Skeletal muscle tissue (tissue), 3 donors: ENCODE measurements at regions not wholly inside any gene's neighbourhood (a gene's known extent, or its start where the extent isn't known, plus 50 kb on each side); places are given as distances from the start of the nearest gene placed in this dataset.

Source experiments
- H3K27ac ChIP-seq: one replicate; pipeline ENCODE4 v1.7.0; 2013; ENCODE audit warnings: mild to moderate bottlenecking, low read depth, low read length, inconsistent platforms
- H3K27me3 ChIP-seq, 3 donors: one replicate each; pipeline ENCODE4 v1.7.0; 2013; ENCODE audit warnings: low read length in 3 of 3; ENCODE audit not compliant: control insufficient read depth in 3 of 3, insufficient read depth in 3 of 3
- H3K36me3 ChIP-seq, 3 donors: one replicate each; pipeline ENCODE4 v1.7.0; 2013; ENCODE audit warnings: low read length in 3 of 3; ENCODE audit not compliant: control insufficient read depth in 3 of 3, insufficient read depth in 3 of 3
- H3K4me1 ChIP-seq, 3 donors: one replicate each; pipeline ENCODE4 v1.7.0; 2013; ENCODE audit warnings: low read length in 3 of 3, mild to moderate bottlenecking in 3 of 3; ENCODE audit not compliant: control insufficient read depth in 3 of 3, insufficient read depth in 3 of 3
- H3K4me3 ChIP-seq, 3 donors: one replicate each; pipeline ENCODE4 v1.7.0; 2013; ENCODE audit warnings: low read length in 3 of 3
- H3K9ac ChIP-seq, 3 donors: one replicate each; pipeline ENCODE4 v1.7.0; 2013; ENCODE audit warnings: low read length in 3 of 3, mild to moderate bottlenecking in 3 of 3, moderate library complexity in 2 of 3, low read depth in 1 of 3
- H3K9me3 ChIP-seq, 3 donors: one replicate each; pipeline ENCODE4 v1.7.0; 2013; ENCODE audit warnings: low read length in 3 of 3; ENCODE audit not compliant: control insufficient read depth in 3 of 3
- donor health status: Osteomylitis.

DNA sequence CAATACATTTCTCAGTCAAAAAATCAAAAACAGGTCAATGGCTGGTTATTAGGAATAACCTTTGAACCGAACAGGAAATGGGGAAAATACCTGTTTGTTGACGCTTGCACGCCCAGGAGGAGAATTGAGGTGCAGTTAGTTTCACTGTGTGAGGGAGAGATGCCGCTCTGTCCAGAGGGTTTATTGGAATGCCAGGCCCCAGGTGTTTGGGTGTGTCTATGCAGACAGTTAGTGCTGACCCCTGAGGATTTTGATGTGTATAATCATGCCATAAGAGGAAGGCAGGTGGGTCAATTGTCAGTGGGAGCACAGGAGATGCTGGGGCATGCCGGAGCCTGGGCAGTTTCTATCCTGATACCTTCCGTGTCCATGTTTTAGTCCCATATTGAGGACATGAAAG is 100.8 kb upstream of the DIO3 start:
- Histone ChIP-seq H3K27ac (no peak overlapping the region), H3K4me1 (no peaks in the 10 kb centered on the region), H3K36me3 (no peaks in the 10 kb centered on the region), H3K27me3 (peaks cover 32 to 46% (median 35%) of the 10 kb centered on the region in 3 donors), H3K9ac (no peak overlapping the region), H3K9me3 (no peaks in the 10 kb centered on the region), H3K4me3 (no peak overlapping the region)

DNA sequence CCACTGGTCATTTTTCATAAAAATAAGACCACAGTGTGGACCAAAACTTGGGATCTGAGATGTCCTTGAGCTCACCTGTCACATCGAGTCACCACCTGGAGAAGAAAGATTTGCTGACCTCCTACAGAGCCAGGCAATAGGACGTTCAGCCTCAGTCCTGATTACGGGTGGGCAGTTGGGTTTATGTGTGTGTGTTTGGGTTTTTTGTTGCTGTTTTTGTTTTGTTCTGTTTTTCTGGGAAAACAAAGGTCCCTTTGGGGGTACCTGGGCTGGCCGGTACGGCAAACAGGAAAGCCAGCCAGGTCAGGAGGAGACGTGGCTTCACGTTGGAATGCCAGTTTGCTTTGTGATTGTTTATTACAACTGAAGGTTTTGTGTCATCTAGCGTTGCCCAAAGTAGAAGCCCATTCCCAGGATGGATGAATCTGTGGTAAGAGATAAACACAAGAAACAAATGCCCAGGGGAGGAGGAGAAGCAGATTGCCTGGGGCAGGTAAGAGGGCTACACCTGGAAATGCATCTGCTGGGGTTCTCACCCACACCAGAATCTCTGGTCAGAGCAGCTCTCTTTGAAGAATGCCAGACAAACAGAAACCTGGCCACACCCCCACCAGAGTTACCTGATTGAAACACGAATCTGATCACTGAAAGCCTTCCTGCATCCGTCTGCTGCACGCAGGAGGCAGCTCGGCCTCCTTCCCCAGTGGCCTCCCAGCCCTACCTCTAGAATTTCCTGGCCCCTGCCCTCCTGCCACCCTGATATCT is 100.1 kb upstream of the DIO3 start:
- no peak overlapping the region for H3K9ac ChIP-seq
- peaks cover 26 to 42% (median 33%) of the 10 kb centered on the region in 3 donors for H3K27me3 ChIP-seq
- H3K36me3 ChIP-seq, result no peaks in the 10 kb centered on the region
- H3K4me3 ChIP-seq, result no peak overlapping the region
- H3K27ac ChIP-seq, result no peak overlapping the region
- H3K9me3 ChIP-seq, result no peaks in the 10 kb centered on the region
- no peaks in the 10 kb centered on the region for H3K4me1 ChIP-seq

DNA sequence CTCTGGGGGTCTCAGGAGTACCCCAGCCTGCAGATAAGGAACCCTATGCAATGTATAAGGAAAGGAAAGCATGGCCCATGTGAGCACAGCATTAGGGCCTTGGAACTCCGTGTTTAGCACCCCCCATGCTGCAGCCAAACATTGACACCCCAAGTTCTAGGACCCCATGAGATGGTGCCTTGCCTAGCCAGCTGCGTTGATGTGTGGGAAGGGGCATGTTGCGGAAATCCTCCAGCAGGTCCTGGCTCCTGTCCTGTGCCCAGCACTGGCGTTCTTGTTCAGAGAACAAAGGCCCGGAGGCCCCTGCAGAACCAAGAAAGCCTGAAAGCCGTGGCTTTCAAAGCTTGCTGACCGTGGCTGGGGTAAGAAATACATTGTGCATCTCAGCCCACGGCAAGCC is 99.4 kb upstream of the DIO3 start:
- Histone ChIP-seq H3K9me3 (no peaks in the 10 kb centered on the region), H3K4me3 (no peak overlapping the region), H3K9ac (no peak overlapping the region), H3K27ac (no peak overlapping the region), H3K36me3 (no peaks in the 10 kb centered on the region), H3K4me1 (no peaks in the 10 kb centered on the region), H3K27me3 (peaks cover 23 to 35% (median 28%) of the 10 kb centered on the region in 3 donors)

DNA sequence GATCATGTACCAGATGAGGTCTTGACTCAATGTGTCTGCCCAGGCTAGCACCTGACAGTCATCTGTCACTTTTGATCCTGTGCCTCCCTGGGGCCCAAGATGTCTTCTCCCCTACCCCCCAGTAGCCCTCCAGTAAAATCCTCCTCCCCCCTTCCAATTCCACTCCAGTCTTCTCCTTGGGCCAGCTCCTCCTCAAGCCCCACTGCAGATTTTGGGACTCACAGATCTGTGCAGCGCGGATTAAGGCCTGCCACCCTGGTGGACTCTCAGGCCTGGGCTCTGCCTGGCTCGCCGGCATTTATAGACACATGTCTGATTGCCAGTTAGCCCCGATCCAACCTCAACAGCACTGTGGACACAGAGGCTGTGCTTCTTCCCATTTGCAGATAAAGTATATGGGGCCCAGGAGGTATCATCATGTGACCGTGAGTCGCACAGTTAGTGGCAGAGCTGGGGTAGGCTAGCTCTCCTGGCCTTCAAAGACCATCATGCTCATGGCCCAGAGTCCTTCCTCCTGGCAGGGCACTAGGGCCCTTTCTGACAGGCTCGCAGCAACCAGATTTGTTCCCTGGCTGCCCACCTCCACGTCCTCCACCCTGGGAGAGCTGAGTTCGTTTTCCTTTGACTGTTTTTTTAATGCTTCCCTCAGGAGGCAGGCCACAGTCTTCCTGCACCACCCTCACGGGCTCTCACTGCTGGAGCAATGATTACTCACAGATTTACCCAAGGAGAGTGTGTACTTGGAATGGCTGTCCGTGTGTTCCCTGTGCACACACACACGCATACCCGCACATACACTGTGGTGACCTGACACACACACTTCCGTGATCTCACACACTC is 98.3 kb upstream of the DIO3 start:
- Histone ChIP-seq H3K9me3 (no peaks in the 10 kb centered on the region), H3K27me3 (peaks cover 22 to 27% (median 23%) of the 10 kb centered on the region in 3 donors), H3K9ac (no peak overlapping the region), H3K4me1 (no peaks in the 10 kb centered on the region), H3K27ac (no peak overlapping the region), H3K4me3 (no peak overlapping the region), H3K36me3 (no peaks in the 10 kb centered on the region)

DNA sequence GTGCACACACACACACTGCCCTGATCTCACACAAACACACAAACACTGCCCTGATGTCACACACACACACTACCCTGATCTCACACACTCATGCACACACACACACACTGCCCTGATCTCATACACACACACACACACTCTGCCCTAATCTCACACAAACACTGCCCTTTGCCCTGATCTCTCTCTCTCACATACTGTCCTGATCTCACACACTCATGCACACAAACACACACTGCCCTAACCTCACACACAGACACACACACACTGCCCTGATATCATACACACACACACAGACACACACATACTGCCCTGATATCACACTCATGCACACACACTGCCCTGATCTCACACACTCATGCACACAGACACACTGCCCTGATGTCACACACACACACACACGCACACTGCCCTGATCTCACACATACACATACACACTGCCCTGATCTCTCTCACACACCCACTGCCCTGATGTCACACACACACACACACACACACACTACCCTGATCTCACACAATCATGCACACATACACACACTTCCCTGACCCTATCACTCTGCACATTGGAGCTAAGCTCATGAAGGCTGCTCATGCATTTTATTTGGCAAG is 97.6 kb upstream of the DIO3 start:
- Histone ChIP-seq H3K27ac (no peak overlapping the region), H3K36me3 (no peaks in the 10 kb centered on the region), H3K27me3 (peaks cover 15 to 21% (median 20%) of the 10 kb centered on the region in 3 donors), H3K4me3 (no peak overlapping the region), H3K4me1 (no peaks in the 10 kb centered on the region), H3K9ac (no peak overlapping the region), H3K9me3 (no peaks in the 10 kb centered on the region)

DNA sequence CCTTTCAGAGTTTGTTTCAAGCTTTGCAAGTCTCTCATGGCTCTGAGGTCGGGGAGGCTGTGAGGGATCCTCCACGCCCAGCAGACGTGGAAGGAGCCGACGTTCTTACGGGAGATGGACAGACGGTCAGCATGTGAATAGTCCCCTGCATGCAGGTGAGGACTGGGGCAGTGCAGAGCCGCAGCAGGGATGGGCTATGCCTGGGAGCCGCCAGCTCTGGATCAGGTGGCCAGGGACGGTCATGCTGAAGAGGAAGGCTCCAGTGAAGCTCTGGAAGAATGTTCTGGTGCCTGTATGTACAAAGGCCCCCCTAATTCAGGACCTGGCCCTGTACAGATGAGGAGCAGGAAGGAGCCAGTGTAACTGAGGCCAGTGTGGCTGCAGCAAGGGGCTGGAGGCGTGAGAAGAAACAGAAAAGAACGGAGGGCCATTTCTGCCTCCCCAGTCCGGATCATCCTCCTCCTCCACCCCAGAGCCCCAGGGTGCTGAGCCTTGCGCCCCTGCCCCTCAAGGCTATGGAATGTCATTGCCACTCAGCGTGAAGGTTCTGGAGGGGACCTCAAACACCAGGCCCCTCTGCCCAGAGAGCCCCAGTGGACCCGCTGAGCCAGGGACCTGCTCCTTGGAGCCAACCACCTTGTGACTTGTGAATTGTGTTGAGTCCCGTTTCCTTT is 96.8 kb upstream of the DIO3 start:
- peaks cover 12 to 21% (median 14%) of the 10 kb centered on the region in 3 donors for H3K27me3 ChIP-seq
- no peaks in the 10 kb centered on the region for H3K36me3 ChIP-seq
- no peaks in the 10 kb centered on the region for H3K9me3 ChIP-seq
- H3K27ac ChIP-seq, result no peak overlapping the region
- no peaks in the 10 kb centered on the region for H3K4me1 ChIP-seq
- H3K4me3 ChIP-seq, result no peak overlapping the region
- no peak overlapping the region for H3K9ac ChIP-seq

DNA sequence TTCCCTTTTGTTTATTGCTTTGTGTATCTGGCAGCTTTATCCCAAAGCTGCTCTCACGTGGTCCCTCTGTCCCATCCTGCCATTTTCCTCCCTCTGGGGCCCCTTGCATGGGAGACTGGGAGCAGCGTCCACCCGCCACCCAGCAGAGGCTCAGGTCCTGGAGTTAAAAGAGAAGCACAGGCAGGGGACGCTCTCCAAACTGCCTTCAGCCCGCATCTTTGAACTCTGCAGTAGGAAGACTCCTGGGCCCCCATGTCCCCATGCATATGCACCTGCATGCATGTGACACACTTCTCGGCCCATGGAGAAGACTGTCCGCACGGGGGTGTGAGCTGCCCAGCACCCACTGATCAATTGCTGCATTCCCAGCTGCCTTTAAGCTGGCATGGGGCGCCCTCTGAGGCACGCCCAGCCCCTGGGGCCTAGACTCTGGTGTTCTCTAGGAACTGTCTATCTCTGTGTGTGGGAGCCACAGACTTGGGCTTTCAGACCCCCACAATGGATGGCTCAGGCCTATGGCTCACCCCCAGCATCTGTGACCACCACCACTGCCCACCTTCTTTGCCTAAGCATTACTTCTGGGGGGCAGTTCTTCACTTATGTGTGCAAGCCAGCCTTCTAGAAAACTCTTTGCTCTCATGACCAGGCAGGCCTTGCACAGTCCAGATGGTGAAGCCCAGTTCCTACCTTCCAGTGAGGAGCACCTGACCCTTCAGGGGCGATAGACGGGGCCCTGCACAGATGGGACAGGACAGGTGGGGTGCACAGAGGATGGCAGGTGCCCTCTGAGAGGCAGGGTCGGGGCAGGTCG is 96.1 kb upstream of the DIO3 start:
- Histone ChIP-seq H3K4me3 (no peak overlapping the region), H3K9me3 (no peaks in the 10 kb centered on the region), H3K4me1 (no peaks in the 10 kb centered on the region), H3K27ac (no peak overlapping the region), H3K27me3 (peaks cover 12 to 19% (median 14%) of the 10 kb centered on the region in 3 donors), H3K9ac (no peak overlapping the region), H3K36me3 (no peaks in the 10 kb centered on the region)

DNA sequence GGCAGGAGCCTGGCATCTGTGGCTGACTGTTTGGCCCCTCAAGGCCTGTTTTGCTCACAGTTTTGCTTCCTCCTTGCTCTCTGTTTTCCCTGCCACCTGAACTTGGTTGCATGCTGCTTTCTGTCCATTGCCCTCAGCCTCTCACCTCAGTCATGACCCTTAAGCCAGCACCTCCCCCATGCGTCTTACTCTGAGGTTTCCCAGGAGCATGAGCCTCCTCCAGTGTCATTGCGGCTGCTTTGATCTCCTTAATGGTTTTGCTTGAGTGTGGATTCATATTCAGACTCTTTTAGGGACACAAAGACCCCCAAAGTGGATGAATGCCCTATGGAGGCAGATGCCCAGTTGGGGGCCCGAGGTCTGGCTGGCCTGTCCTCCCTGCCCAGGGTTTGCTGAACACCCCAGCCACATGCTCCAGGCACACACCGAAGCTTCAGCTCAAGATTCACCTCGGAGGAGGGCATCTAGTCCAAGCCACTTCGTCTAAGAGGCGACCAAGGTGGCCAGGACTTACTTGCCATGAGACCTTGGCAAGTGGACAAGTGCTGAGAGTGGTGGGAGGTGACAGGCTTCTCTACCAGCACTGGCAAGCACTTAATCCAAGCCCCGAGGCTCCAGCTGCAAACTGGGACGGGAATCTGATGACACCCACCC is 95.4 kb upstream of the DIO3 start:
- peaks cover 6 to 12% (median 8%) of the 10 kb centered on the region in 3 donors for H3K27me3 ChIP-seq
- H3K9ac ChIP-seq, result no peak overlapping the region
- H3K36me3 ChIP-seq, result no peaks in the 10 kb centered on the region
- no peaks in the 10 kb centered on the region for H3K9me3 ChIP-seq
- no peaks in the 10 kb centered on the region for H3K4me1 ChIP-seq
- H3K4me3 ChIP-seq, result no peak overlapping the region
- no peak overlapping the region for H3K27ac ChIP-seq
